Ishikawa (cell line): ENCODE measurements at regions not wholly inside any gene's neighbourhood (a gene's known extent, or its start where the extent isn't known, plus 50 kb on each side); places are given as distances from the start of the nearest gene placed in this dataset.

ENCODE experiments used
- CEBPB ChIP-seq: IDR thresholded peaks from 2 replicates; pipeline ENCODE4 v1.6.1; 2012
- EP300 ChIP-seq: IDR thresholded peaks from 2 replicates; pipeline ENCODE4 v1.6.1; 2012; ENCODE audit warnings: borderline replicate concordance
- RAD21 ChIP-seq: IDR thresholded peaks from 2 replicates; pipeline ENCODE4 v1.6.1; 2012; ENCODE audit warnings: low read depth
- REST ChIP-seq: IDR thresholded peaks from 2 replicates; pipeline ENCODE4 v1.6.1; 2012; ENCODE audit warnings: low read depth, mild to moderate bottlenecking
- TCF12 ChIP-seq: IDR thresholded peaks from 2 replicates; pipeline ENCODE4 v1.6.1; 2012; ENCODE audit warnings: low read depth
- TEAD4 ChIP-seq: IDR thresholded peaks from 2 replicates; pipeline ENCODE4 v1.6.1; 2012
- YY1 ChIP-seq: IDR thresholded peaks from 2 replicates; pipeline ENCODE4 v1.6.1; 2012; ENCODE audit warnings: low read depth
- TF ChIP-seq, protein P1 (sequence below): IDR thresholded peaks from 2 replicates; pipeline ENCODE4 v1.6.1; 2012
- TF ChIP-seq, protein P2 (sequence below): IDR thresholded peaks from 2 replicates; pipeline ENCODE4 v1.6.1; 2012

DNA sequence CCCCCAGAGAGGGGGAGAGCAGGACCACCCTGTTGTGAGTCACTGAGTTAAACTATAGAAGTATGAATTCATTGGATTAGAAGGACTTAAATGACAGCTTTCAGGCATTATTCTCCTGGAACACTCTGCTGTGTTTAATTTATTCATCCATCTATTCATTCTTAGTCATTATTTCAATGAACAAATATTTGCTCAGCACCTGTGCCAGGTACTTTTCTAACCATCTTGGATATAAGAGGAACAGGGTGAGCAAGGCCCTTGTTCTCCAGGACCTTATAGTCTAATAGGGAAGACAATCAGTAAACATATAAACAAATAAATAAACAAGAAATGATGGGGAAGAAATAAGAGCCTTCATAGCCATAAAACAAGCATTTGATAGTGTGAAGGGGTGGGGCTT lies 483.9 kb upstream of the BRINP1 start:
- TF ChIP-seq TCF12 (no peak), EP300 (no peak), RAD21 (no peak), REST (no peak), CEBPB (no peak), TEAD4 (no peak), YY1 (no peak)
- TF ChIP-seq, protein P1, sequence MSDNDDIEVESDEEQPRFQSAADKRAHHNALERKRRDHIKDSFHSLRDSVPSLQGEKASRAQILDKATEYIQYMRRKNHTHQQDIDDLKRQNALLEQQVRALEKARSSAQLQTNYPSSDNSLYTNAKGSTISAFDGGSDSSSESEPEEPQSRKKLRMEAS: no peak
- TF ChIP-seq, protein P2, sequence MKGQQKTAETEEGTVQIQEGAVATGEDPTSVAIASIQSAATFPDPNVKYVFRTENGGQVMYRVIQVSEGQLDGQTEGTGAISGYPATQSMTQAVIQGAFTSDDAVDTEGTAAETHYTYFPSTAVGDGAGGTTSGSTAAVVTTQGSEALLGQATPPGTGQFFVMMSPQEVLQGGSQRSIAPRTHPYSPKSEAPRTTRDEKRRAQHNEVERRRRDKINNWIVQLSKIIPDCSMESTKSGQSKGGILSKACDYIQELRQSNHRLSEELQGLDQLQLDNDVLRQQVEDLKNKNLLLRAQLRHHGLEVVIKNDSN: no peak
